Parathyroid adenoma (tissue), 2 donors: ENCODE measurements at regions not wholly inside any gene's neighbourhood (a gene's known extent, or its start where the extent isn't known, plus 50 kb on each side); places are given as distances from the start of the nearest gene placed in this dataset.

Source experiments
- H2AFZ ChIP-seq: fragments of 300-600 bp; sonication (generic); one replicate; pipeline ENCODE4 v1.7.0; 2017; ENCODE audit warnings: antibody characterized with exemption, mild to moderate bottlenecking
- H3K27ac ChIP-seq: fragments of 300-600 bp; sonication (generic); one replicate; pipeline ENCODE4 v1.7.0; 2017
- H3K27me3 ChIP-seq: fragments of 300-600 bp; sonication (generic); one replicate; pipeline ENCODE4 v1.7.0; 2017; ENCODE audit warnings: low read length; ENCODE audit not compliant: control insufficient read depth, insufficient read depth
- H3K36me3 ChIP-seq: fragments of 300-600 bp; sonication (generic); one replicate; pipeline ENCODE4 v1.7.0; 2017; ENCODE audit warnings: low read length; ENCODE audit not compliant: control insufficient read depth, insufficient read depth
- H3K4me1 ChIP-seq: fragments of 300-600 bp; sonication (generic); one replicate; pipeline ENCODE4 v1.7.0; 2017; ENCODE audit warnings: control low read depth
- H3K4me2 ChIP-seq: fragments of 300-600 bp; sonication (generic); one replicate; pipeline ENCODE4 v1.7.0; 2017; ENCODE audit warnings: low read length
- H3K4me3 ChIP-seq: fragments of 300-600 bp; sonication (generic); one replicate; pipeline ENCODE4 v1.7.0; 2017; ENCODE audit warnings: low read depth, low read length
- H3K79me2 ChIP-seq: fragments of 300-600 bp; sonication (generic); one replicate; pipeline ENCODE4 v1.7.0; 2017; ENCODE audit warnings: control low read depth
- H3K9ac ChIP-seq: fragments of 300-600 bp; sonication (generic); one replicate; pipeline ENCODE4 v1.7.0; 2017; ENCODE audit warnings: mild to moderate bottlenecking
- H3K9me3 ChIP-seq: fragments of 300-600 bp; sonication (generic); one replicate; pipeline ENCODE4 v1.7.0; 2017; ENCODE audit warnings: low read length; ENCODE audit not compliant: control insufficient read depth
- CTCF ChIP-seq: fragments of 300-600 bp; sonication (generic); IDR thresholded peaks from one replicate; pipeline ENCODE4 v1.7.0; 2017; ENCODE audit warnings: antibody characterized with exemption, mild to moderate bottlenecking
- donor health status: primary hyperparathyroidism.

- no peak overlapping the region for H3K9ac ChIP-seq
- no peaks in the 10 kb centered on the region for H3K9me3 ChIP-seq
- no peaks in the 10 kb centered on the region for H3K27me3 ChIP-seq
- H3K4me2 ChIP-seq, result no peak overlapping the region
- no peaks in the 10 kb centered on the region for H3K4me1 ChIP-seq
- H3K27ac ChIP-seq, result no peak overlapping the region
- H3K36me3 ChIP-seq, result no peaks in the 10 kb centered on the region
- no peak for TF ChIP-seq CTCF
- no peak overlapping the region for H2AFZ ChIP-seq
- no peak overlapping the region for H3K4me3 ChIP-seq
- H3K79me2 ChIP-seq, result no peaks in the 10 kb centered on the region
Observed at GRCh38 chr3:110902453-110903085, 169.0 kb upstream of the NECTIN3 start.

GRCh38 chr3:110903771-110904519, 167.7 kb upstream of the NECTIN3 start:
- no peak for TF ChIP-seq CTCF
- no peak overlapping the region for H3K4me3 ChIP-seq
- no peak overlapping the region for H3K9ac ChIP-seq
- H3K27me3 ChIP-seq, result no peaks in the 10 kb centered on the region
- no peaks in the 10 kb centered on the region for H3K4me1 ChIP-seq
- H2AFZ ChIP-seq, result no peak overlapping the region
- no peaks in the 10 kb centered on the region for H3K36me3 ChIP-seq
- H3K9me3 ChIP-seq, result no peaks in the 10 kb centered on the region
- H3K4me2 ChIP-seq, result no peak overlapping the region
- no peaks in the 10 kb centered on the region for H3K79me2 ChIP-seq
- no peak overlapping the region for H3K27ac ChIP-seq

GRCh38 chr3:110904520-110904890, 167.1 kb upstream of the NECTIN3 start:
- Histone ChIP-seq H3K4me2 (no peak overlapping the region), H2AFZ (no peak overlapping the region), H3K4me1 (no peaks in the 10 kb centered on the region), H3K79me2 (no peaks in the 10 kb centered on the region), H3K27me3 (no peaks in the 10 kb centered on the region), H3K9me3 (no peaks in the 10 kb centered on the region), H3K4me3 (no peak overlapping the region), H3K27ac (no peak overlapping the region), H3K9ac (no peak overlapping the region), H3K36me3 (no peaks in the 10 kb centered on the region)
- TF ChIP-seq CTCF, result no peak

DNA sequence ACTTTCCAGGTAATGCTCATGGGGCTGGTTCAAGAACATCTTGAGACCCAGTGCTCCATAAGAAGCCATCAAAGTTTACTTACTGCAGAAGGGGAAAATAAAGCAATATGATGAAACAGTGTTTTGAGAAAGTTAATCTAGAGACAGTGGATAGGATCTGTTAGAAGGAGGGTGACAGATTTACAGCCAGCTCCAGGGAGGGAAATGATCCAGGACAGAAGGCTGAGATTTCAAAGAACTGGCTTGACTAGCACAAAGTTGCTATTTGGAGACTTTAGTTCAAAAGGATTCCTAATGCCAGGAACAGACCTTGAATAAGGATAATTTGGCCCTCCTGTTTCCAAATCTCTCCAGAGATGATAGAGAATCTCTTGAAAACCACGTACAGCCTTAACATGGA, 166.5 kb upstream of the NECTIN3 start:
- no peak overlapping the region for H2AFZ ChIP-seq
- no peaks in the 10 kb centered on the region for H3K9me3 ChIP-seq
- H3K27ac ChIP-seq, result no peak overlapping the region
- no peaks in the 10 kb centered on the region for H3K4me1 ChIP-seq
- no peak overlapping the region for H3K4me2 ChIP-seq
- no peaks in the 10 kb centered on the region for H3K79me2 ChIP-seq
- no peak overlapping the region for H3K9ac ChIP-seq
- no peak overlapping the region for H3K4me3 ChIP-seq
- no peak for TF ChIP-seq CTCF
- H3K27me3 ChIP-seq, result no peaks in the 10 kb centered on the region
- no peaks in the 10 kb centered on the region for H3K36me3 ChIP-seq

GRCh38 chr3:110909839-110910238, 161.8 kb upstream of the NECTIN3 start:
- no peak overlapping the region for H3K4me2 ChIP-seq
- H3K36me3 ChIP-seq, result no peaks in the 10 kb centered on the region
- H3K4me1 ChIP-seq, result no peaks in the 10 kb centered on the region
- no peaks in the 10 kb centered on the region for H3K9me3 ChIP-seq
- no peaks in the 10 kb centered on the region for H3K27me3 ChIP-seq
- no peak overlapping the region for H3K4me3 ChIP-seq
- H3K9ac ChIP-seq, result no peak overlapping the region
- TF ChIP-seq CTCF, result no peak
- H2AFZ ChIP-seq, result no peak overlapping the region
- H3K79me2 ChIP-seq, result no peaks in the 10 kb centered on the region
- H3K27ac ChIP-seq, result no peak overlapping the region
